ENCODE measurements at regions not wholly inside any gene's neighbourhood (a gene's known extent, or its start where the extent isn't known, plus 50 kb on each side); places are given as distances from the start of the nearest gene placed in this dataset.

DNA sequence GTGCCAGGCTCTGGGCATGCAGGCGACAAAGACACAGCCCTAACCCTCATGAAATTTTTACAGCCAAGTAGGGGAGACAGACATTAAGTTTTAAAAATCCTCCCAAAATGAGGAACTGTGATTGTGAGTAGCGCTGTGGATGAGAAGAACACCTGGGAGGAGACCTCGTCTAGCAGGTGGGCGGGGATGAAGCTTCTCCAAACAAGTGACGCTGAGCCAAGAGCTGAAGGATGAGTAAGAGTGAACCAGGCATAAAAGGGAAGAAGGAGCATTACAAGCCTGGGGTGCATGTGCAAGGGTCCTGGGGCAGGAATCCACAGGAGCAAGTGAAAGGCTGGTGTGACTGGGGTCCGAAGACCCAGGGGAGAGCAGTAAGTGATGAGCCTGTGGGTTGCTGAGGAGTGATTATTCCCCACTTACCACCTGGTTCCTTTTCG, 149.4 kb upstream of the HS3ST2 start:
- no peak for DNase-seq
- H3K27me3 ChIP-seq, result no peaks in the 10 kb centered on the region
- no peaks in the 10 kb centered on the region for H3K4me1 ChIP-seq
- no peaks in the 10 kb centered on the region for H3K36me3 ChIP-seq
- 45 to 59% methylated on average over 7 of the region's 7 CpGs for WGBS, 2 donors (ENCODE audit: low coverage in 1 of 2)
- H3K9me3 ChIP-seq, result no peaks in the 10 kb centered on the region
- intact Hi-C loops (cut with DNase I; ENCODE audit: low total_unique reads) (loop anchor here (2.0 kb wide), 1 partner anchor 24 kb away; no protein-coding TSS in a partner anchor), in situ Hi-C loops (cut with MboI; ENCODE audit: low pct_ligation_motif_present in 1 of 4, low pct_unique_long_range_greater_than_20kb in 1 of 4, low sequenced_read_pairs in 3 of 4) (no loop called here)
- no peak overlapping the region for H3K4me3 ChIP-seq
- no peak for TF ChIP-seq EP300 (IDR thresholded peaks at IDR 0.05; ENCODE audit: low read depth)
- no peak for TF ChIP-seq POLR2A (IDR thresholded peaks at IDR 0.05)
- TF ChIP-seq POLR2AphosphoS5 (IDR thresholded peaks at IDR 0.05), result no peak
- TF ChIP-seq, protein P1, sequence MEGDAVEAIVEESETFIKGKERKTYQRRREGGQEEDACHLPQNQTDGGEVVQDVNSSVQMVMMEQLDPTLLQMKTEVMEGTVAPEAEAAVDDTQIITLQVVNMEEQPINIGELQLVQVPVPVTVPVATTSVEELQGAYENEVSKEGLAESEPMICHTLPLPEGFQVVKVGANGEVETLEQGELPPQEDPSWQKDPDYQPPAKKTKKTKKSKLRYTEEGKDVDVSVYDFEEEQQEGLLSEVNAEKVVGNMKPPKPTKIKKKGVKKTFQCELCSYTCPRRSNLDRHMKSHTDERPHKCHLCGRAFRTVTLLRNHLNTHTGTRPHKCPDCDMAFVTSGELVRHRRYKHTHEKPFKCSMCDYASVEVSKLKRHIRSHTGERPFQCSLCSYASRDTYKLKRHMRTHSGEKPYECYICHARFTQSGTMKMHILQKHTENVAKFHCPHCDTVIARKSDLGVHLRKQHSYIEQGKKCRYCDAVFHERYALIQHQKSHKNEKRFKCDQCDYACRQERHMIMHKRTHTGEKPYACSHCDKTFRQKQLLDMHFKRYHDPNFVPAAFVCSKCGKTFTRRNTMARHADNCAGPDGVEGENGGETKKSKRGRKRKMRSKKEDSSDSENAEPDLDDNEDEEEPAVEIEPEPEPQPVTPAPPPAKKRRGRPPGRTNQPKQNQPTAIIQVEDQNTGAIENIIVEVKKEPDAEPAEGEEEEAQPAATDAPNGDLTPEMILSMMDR (IDR thresholded peaks at IDR 0.05), result no peak
- H3K27ac ChIP-seq, result peak overlapping the region in 2 of 4 donors; percentile 51

- Histone ChIP-seq H3K27ac (peak overlapping the region in 2 of 4 donors; percentile 51), H3K4me3 (no peak overlapping the region), H3K4me1 (no peaks in the 10 kb centered on the region), H3K27me3 (no peaks in the 10 kb centered on the region), H3K9me3 (no peaks in the 10 kb centered on the region), H3K36me3 (no peaks in the 10 kb centered on the region)
- in situ Hi-C loops (cut with MboI; ENCODE audit: low pct_ligation_motif_present in 1 of 4, low pct_unique_long_range_greater_than_20kb in 1 of 4, low sequenced_read_pairs in 3 of 4), result no loop called here
- TF ChIP-seq EP300 (IDR thresholded peaks at IDR 0.05; ENCODE audit: low read depth) (no peak), POLR2AphosphoS5 (IDR thresholded peaks at IDR 0.05) (peak in 1 of 3 donors; percentile 36), POLR2A (IDR thresholded peaks at IDR 0.05) (no peak)
- intact Hi-C loops (cut with DNase I; ENCODE audit: low total_unique reads), result loop anchor here (2.0 kb wide), 1 partner anchor 24 kb away; no protein-coding TSS in a partner anchor
- no peak for DNase-seq
- 62 to 71% methylated on average over 9 of the region's 9 CpGs for WGBS, 2 donors (ENCODE audit: low coverage in 1 of 2)
Measured at GRCh38 chr16:22665048-22665797, 148.7 kb upstream of the HS3ST2 start.

- Histone ChIP-seq H3K4me1 (no peaks in the 10 kb centered on the region), H3K27ac (peak overlapping the region in 2 of 4 donors; percentile 51), H3K27me3 (no peaks in the 10 kb centered on the region), H3K9me3 (no peaks in the 10 kb centered on the region), H3K4me3 (no peak overlapping the region), H3K36me3 (no peaks in the 10 kb centered on the region)
- no peak for DNase-seq
- TF ChIP-seq POLR2A (IDR thresholded peaks at IDR 0.05), result no peak
- TF ChIP-seq EP300 (IDR thresholded peaks at IDR 0.05; ENCODE audit: low read depth), result no peak
- TF ChIP-seq, protein P1 (IDR thresholded peaks at IDR 0.05), result no peak
- TF ChIP-seq POLR2AphosphoS5 (IDR thresholded peaks at IDR 0.05), result no peak
- intact Hi-C loops (cut with DNase I; ENCODE audit: low total_unique reads) (loop anchor here (2.0 kb wide), 1 partner anchor 23 kb away; no protein-coding TSS in a partner anchor), in situ Hi-C loops (cut with MboI; ENCODE audit: low pct_ligation_motif_present in 1 of 4, low pct_unique_long_range_greater_than_20kb in 1 of 4, low sequenced_read_pairs in 3 of 4) (no loop called here)
- WGBS, 2 donors (ENCODE audit: low coverage in 1 of 2), result 68 to 91% methylated on average over 3 to 4 of the region's 4 CpGs
Measured at GRCh38 chr16:22665803-22666202, 148.2 kb upstream of the HS3ST2 start.

DNA sequence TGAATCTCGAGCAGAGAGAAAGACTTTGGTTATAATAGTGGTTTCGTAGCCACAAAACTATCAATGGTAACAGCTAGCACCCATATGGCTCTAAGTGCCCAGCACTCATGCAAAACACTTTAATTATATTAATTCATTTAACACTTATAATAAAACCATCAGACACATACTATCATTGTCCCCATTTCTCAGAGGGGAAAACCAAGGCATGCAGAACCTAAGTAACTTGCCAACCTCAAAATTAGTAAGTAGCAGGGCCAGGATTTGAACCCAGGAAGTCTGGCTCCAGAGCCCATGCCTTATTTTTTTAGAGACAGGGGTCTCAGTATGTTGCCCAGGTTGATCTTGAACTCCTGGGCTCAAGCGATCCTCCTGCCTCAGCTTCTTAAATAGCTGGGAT, 145.6 kb upstream of the HS3ST2 start:
- intact Hi-C loops (cut with DNase I; ENCODE audit: low total_unique reads), result no loop called here
- Histone ChIP-seq H3K4me3 (no peak overlapping the region), H3K36me3 (no peaks in the 10 kb centered on the region), H3K27ac (no peak overlapping the region), H3K9me3 (no peaks in the 10 kb centered on the region), H3K27me3 (no peaks in the 10 kb centered on the region), H3K4me1 (peaks cover 0 to 3% (median 0%) of the 10 kb centered on the region in 4 donors)
- WGBS, 2 donors (ENCODE audit: low coverage in 1 of 2), result 88 to 92% methylated on average over 3 of the region's 3 CpGs
- TF ChIP-seq POLR2AphosphoS5 (IDR thresholded peaks at IDR 0.05) (no peak), POLR2A (IDR thresholded peaks at IDR 0.05) (no peak), EP300 (IDR thresholded peaks at IDR 0.05; ENCODE audit: low read depth) (no peak)
- TF ChIP-seq, protein P1 (IDR thresholded peaks at IDR 0.05), result no peak
- in situ Hi-C loops (cut with MboI; ENCODE audit: low pct_ligation_motif_present in 1 of 4, low pct_unique_long_range_greater_than_20kb in 1 of 4, low sequenced_read_pairs in 3 of 4), result no loop called here
- no peak for DNase-seq
